Spinal cord (tissue), 9 donors: ENCODE measurements at regions not wholly inside any gene's neighbourhood (a gene's known extent, or its start where the extent isn't known, plus 50 kb on each side); places are given as distances from the start of the nearest gene placed in this dataset.
"Not testable (repeated sequence)": the region's sequence is repeated elsewhere in the genome, so short reads cannot be mapped to it uniquely, and the experiment has no call there.

Experiments
- DNase-seq, 6 donors: peaks; one replicate each; pipeline versions ENCODE4 v3.0.0 to v3.0.0-alpha.2; 2013 to 2015; ENCODE audit warnings: low spot score in 6 of 6, low read depth in 4 of 6
- H3K27ac ChIP-seq: one replicate; pipeline ENCODE4 v1.5.1; 2013; ENCODE audit warnings: low read depth, low read length, control low read depth
- H3K27me3 ChIP-seq: one replicate; pipeline ENCODE4 v1.6.1; 2013; ENCODE audit warnings: low read length; ENCODE audit not compliant: control insufficient read depth, insufficient read depth
- H3K36me3 ChIP-seq: one replicate; pipeline ENCODE4 v1.6.1; 2013; ENCODE audit warnings: low read length; ENCODE audit not compliant: control insufficient read depth, insufficient read depth
- H3K4me1 ChIP-seq: one replicate; pipeline ENCODE4 v1.6.1; 2013; ENCODE audit warnings: low read length; ENCODE audit not compliant: control insufficient read depth, insufficient read depth
- H3K4me3 ChIP-seq: one replicate; pipeline ENCODE4 v1.5.1; 2013; ENCODE audit warnings: low read depth, low read length, control low read depth
- H3K9me3 ChIP-seq: one replicate; pipeline ENCODE4 v1.6.1; 2013; ENCODE audit warnings: low read length; ENCODE audit not compliant: control insufficient read depth, insufficient read depth
- WGBS: methylation state at CpG from one replicate; pipeline ENCODE4 v1.1.5; 2013; ENCODE audit warnings: missing lambda C conversion rate; ENCODE audit not compliant: insufficient coverage; 5-methylcytosine and 5-hydroxymethylcytosine counted together
- donor health status: healthy.

DNA sequence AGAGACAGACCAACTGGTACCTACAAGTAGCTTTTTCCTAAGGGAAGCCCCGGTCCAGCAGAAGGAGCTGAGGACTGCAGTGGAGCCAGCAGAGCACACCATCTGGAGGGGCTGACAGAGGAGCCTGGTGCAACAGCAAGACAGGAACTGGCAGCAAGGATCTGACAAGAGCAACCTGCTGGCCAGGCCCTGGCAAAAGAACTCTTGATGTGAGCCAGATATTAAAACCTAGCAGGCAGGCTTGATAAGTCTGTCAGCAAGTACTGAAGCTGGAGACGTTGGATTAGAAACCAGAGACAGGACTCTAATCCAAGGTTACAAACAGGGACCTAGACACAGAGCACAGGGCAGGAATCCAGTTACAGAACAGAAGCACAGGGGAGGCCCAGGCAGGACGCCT is 260.7 kb upstream of the MGAT5 start:
- H3K9me3 ChIP-seq = peaks cover 1% of the 10 kb centered on the region
- no peak overlapping the region for H3K27ac ChIP-seq
- peak in 1 of 6 donors; percentile 75 for DNase-seq
- H3K4me3 ChIP-seq = no peak overlapping the region
- H3K36me3 ChIP-seq = no peaks in the 10 kb centered on the region
- H3K27me3 ChIP-seq = no peaks in the 10 kb centered on the region
- WGBS = 42% methylated on average over 2 of the region's 3 CpGs
- no peaks in the 10 kb centered on the region for H3K4me1 ChIP-seq

DNA sequence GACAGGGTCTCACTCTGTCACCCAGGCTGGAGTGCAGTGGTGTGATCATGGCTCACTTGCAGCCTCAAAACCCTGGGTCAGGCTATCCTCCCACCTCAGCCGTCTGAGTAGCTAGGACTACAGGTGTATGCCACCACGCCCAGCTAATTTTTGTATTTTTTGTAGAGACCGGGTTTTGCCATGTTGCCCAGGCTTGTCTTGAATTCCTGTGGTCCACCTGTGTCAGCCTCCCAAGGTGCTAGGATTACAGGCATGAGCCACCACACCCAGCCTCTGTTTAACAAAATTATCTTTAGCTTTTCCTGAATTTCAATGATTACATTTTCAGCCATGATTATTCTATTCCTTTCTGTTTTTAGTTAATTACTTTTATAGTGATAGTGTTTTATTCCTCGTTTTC is 255.1 kb upstream of the MGAT5 start:
- not testable (repeated sequence) for H3K27ac ChIP-seq, H3K36me3 ChIP-seq, H3K4me3 ChIP-seq, H3K4me1 ChIP-seq, H3K27me3 ChIP-seq, DNase-seq, H3K9me3 ChIP-seq
- 95% methylated on average over 3 of the region's 4 CpGs for WGBS

DNA sequence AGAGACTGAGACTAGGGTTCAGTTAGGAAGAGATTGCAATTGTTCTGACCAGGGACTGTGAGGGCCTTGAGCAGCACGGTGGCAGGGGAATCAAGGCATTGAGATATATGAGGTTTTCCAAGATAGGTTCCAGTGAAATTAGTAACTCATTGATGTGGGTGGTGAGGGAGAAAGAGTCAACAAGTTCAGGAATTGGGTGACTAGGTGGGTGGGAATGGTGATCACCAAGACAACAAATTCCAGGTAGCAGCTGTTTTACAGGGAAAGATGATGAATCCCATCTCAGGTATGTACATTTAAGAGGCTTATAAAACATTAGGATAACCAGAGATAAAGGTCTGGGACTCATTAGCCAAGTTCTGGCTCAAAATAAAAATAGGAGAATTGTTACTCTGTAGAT is 251.5 kb upstream of the MGAT5 start:
- no peak overlapping the region for H3K27ac ChIP-seq
- no peak for DNase-seq
- H3K4me1 ChIP-seq = no peaks in the 10 kb centered on the region
- H3K9me3 ChIP-seq = peaks cover 3% of the 10 kb centered on the region
- H3K27me3 ChIP-seq = no peaks in the 10 kb centered on the region
- whole genome bisulfite sequencing = 93% methylated on average over 1 of the region's 1 CpG
- H3K36me3 ChIP-seq = no peaks in the 10 kb centered on the region
- H3K4me3 ChIP-seq = no peak overlapping the region

DNA sequence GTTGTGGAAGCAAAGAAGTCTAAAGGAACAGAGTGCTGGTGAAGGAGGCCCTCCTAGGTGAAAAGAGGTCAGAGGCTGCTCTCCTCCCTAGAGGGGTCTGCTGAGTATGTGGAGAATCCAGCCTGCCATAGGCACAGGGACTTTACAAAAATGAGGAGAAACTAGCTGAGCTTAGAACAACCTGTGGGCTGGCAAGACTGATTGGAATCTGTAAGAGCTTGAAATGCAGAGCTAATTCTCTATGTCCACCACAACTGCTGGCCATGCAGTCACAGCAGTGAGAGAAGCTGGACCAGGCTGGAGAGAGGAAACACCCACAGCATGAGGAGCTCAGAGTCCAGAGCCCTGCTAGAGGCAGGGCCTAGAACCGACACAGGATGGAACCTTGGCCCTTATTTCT is 251.0 kb upstream of the MGAT5 start:
- Histone ChIP-seq H3K9me3 (peaks cover 2% of the 10 kb centered on the region), H3K36me3 (no peaks in the 10 kb centered on the region), H3K4me1 (no peaks in the 10 kb centered on the region), H3K27ac (no peak overlapping the region), H3K27me3 (no peaks in the 10 kb centered on the region), H3K4me3 (no peak overlapping the region)
- no CpG with 5 or more reads among the region's 1 CpG for WGBS
- DNase-seq = no peak

DNA sequence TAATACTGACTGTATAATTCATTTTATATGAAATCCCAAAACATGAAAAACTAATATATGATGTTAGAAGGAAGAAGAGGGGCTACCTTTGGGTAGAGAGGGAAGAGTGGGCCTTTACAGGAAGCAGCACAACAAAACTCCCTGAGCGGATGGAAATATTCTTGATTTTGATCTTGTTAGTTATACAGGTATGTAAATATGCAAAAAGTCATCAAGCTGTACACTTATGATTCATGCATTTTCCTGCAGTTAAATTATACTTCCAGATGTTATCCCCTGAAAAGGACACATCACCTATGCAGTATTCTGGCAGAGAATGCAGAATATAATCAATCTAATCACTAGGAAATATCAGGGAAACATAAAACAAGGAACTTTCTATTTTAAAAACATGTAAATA is 249.4 kb upstream of the MGAT5 start:
- WGBS = no CpG with 5 or more reads among the region's 1 CpG
- Histone ChIP-seq H3K27me3 (no peaks in the 10 kb centered on the region), H3K9me3 (peaks cover 2% of the 10 kb centered on the region), H3K36me3 (no peaks in the 10 kb centered on the region), H3K4me3 (no peak overlapping the region), H3K4me1 (no peaks in the 10 kb centered on the region), H3K27ac (no peak overlapping the region)
- no peak for DNase-seq

DNA sequence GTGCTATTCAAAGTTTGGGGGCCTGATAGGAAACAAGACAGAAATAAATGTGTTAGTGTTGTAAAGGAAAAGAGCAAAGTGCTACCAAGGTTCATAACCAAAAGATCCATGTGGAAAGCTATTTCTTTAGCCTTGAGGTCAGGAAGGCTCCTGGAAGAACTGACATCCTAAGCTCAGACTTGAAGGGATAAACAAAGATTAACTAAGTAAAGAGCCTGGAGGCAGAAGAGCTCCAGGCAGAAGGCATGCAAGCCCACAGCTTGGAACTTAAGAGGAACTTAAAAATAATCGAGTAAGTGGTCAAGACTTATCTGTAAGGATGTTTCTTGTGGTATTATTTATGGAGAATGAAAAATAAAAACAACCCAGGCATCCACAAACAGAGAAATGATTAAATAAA is 245.0 kb upstream of the MGAT5 start:
- Histone ChIP-seq H3K4me1 (no peaks in the 10 kb centered on the region), H3K4me3 (no peak overlapping the region), H3K9me3 (no peaks in the 10 kb centered on the region), H3K36me3 (no peaks in the 10 kb centered on the region), H3K27ac (no peak overlapping the region), H3K27me3 (no peaks in the 10 kb centered on the region)
- DNase-seq = no peak
- no CpG with 5 or more reads among the region's 1 CpG for WGBS

DNA sequence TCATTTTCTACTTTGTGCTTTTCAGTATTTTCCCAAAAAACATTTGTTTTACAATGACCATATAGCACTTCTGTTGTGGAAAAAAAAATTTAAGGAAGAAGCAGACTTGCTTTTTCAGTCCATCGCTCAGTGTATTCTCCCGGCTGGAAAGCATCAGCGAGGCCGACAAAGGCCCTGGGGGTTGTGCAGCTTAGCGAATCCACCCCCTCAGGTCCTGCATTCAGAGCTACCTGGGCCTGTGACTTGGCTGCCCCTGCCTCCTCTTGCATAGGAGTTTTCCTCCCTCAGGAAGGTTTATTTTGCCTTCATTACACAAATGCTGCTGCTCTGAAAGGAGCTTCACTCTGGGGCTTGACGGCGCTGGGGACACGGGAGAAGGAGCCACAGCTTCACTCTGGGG is 244.4 kb upstream of the MGAT5 start:
- Histone ChIP-seq H3K27me3 (no peaks in the 10 kb centered on the region), H3K36me3 (no peaks in the 10 kb centered on the region), H3K4me3 (no peak overlapping the region), H3K4me1 (no peaks in the 10 kb centered on the region), H3K27ac (no peak overlapping the region), H3K9me3 (no peaks in the 10 kb centered on the region)
- no peak for DNase-seq
- 79% methylated on average over 5 of the region's 8 CpGs for WGBS

DNA sequence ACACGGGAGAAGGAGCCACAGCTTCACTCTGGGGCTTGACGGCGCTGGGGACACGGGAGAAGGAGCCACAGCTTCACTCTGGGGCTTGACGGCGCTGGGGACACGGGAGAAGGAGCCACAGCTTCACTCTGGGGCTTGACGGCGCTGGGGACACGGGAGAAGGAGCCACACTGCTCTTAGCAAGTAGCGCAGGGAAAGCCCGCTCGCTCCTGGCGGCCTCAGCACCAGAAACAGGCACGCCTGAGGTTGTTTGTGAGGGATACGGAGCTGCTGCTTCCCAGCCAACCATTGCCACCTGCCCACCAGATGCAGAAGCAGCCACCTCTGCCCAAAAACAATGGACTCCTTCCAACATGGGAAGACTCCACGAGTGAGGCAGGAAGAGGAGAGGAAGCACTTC is 244.0 kb upstream of the MGAT5 start:
- H3K27me3 ChIP-seq, H3K27ac ChIP-seq, H3K4me3 ChIP-seq, H3K4me1 ChIP-seq, H3K9me3 ChIP-seq, H3K36me3 ChIP-seq, DNase-seq: not testable (repeated sequence)
- 64% methylated on average over 1 of the region's 17 CpGs for WGBS

DNA sequence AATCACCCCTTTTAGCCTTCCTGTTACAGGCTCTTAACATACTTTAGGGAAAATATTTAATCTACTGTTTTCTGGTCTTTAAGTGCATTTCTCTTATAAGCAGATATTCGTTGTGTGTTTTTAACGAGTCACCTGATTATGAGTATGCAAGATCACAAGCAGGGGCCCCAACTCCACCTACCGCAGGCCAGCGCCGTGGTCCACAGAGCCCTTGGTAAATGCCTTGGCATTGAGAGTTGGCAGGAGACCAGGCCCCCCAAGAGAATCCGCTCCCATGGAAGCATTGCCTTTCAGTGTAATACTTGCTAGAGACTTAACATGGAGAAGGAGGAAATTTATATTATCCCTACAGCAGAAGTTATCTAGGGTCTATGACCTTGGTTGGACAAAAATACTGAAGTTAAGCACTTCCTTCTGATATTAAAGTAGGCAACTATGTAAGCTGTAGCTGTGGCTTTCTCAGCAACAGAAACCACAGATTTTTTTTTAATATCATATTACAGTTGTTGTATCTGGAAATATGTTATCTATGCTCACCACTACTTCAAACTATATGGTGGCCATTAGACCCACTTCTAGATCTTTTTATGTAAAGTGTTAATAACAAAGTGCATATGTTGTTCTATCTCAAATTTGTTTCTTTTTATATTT is 241.8 kb upstream of the MGAT5 start:
- H3K9me3 ChIP-seq = no peaks in the 10 kb centered on the region
- no peaks in the 10 kb centered on the region for H3K36me3 ChIP-seq
- WGBS = no CpG with 5 or more reads among the region's 6 CpGs
- no peak overlapping the region for H3K27ac ChIP-seq
- no peaks in the 10 kb centered on the region for H3K27me3 ChIP-seq
- no peaks in the 10 kb centered on the region for H3K4me1 ChIP-seq
- no peak for DNase-seq
- no peak overlapping the region for H3K4me3 ChIP-seq

DNA sequence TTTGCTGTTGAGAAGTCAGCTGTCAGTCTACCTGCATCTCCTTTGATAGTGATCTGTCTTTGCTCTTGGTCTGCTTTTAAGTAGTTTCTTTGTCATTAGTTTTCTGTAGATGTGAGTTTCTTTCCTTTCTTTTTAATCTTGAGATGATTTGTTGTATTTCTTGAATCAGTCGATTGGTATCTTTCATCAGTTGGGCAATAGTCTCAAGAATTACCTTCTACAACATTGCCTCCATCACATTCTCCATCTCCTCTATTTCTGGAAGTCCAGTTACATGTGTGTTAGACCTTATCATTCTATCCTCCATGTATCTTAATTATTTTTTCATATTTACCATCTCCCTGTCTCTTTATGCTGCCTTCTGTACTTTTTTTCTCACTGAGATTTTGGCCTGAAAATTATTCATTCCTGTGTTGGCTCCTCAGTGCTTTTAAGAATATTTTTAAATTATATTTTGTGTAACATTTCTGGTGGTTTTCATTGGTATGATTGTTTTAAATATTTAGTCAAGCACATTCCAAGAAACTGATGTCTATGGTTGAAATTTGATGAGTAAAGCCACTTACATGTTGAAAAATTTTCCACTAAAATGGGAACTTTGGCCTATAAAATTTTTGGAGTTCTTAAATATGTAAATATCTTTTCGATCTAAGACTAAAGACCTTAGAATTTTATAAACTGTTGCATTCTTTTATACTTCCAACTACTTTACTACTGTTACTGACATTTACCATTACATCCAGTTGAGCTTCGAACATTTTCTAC is 239.5 kb upstream of the MGAT5 start:
- no CpG with 5 or more reads among the region's 3 CpGs for WGBS
- H3K27ac ChIP-seq = no peak overlapping the region
- no peaks in the 10 kb centered on the region for H3K4me1 ChIP-seq
- DNase-seq = no peak
- no peaks in the 10 kb centered on the region for H3K9me3 ChIP-seq
- H3K27me3 ChIP-seq = no peaks in the 10 kb centered on the region
- H3K36me3 ChIP-seq = no peaks in the 10 kb centered on the region
- no peak overlapping the region for H3K4me3 ChIP-seq
